ENCODE measurements at regions not wholly inside any gene's neighbourhood (a gene's known extent, or its start where the extent isn't known, plus 50 kb on each side); places are given as distances from the start of the nearest gene placed in this dataset.

- no peak for DNase-seq (ENCODE audit: low spot score)
- H4K20me1 ChIP-seq (ENCODE audit: low read depth): no peaks in the 10 kb centered on the region
- no peak overlapping the region for H2AFZ ChIP-seq (replicated peaks)
- Mint-ChIP-seq H3K9me3 (no peaks in the 10 kb centered on the region), H3K4me1 (no peaks in the 10 kb centered on the region), H3K4me3 (no peak overlapping the region), H3K27ac (no peak overlapping the region), H3K36me3 (no peaks in the 10 kb centered on the region), H3K27me3 (ENCODE audit: insufficient read depth, low read depth) (no peaks in the 10 kb centered on the region)
- no peak overlapping the region for H3K4me2 ChIP-seq
- H3K27me3 ChIP-seq: no peaks in the 10 kb centered on the region
- H3K9me3 ChIP-seq (ENCODE audit: low read depth): no peaks in the 10 kb centered on the region
- no peak overlapping the region for H3K27ac ChIP-seq
- no peaks in the 10 kb centered on the region for H3F3A ChIP-seq (ENCODE audit: low read depth)
- no peaks in the 10 kb centered on the region for H3K36me3 ChIP-seq
- no peak for TF ChIP-seq EZH2phosphoT487 (IDR thresholded peaks at IDR 0.05)
- no peak for TF ChIP-seq EZH2 (IDR thresholded peaks at IDR 0.05)
- no peak for TF ChIP-seq CTCF (IDR thresholded peaks at IDR 0.05)
- H3K79me2 ChIP-seq (ENCODE audit: low read depth): no peaks in the 10 kb centered on the region
- H3K4me1 ChIP-seq: no peaks in the 10 kb centered on the region
- no peak overlapping the region for H3K4me3 ChIP-seq
- H3K9ac ChIP-seq: no peak overlapping the region
Observed at GRCh38 chr7:46233585-46234329, 312.7 kb upstream of the IGFBP3 start.

GRCh38 chr7:46230990-46231305 is 309.9 kb upstream of the IGFBP3 start:
- no peak overlapping the region for H3K27ac ChIP-seq
- no peaks in the 10 kb centered on the region for H3K79me2 ChIP-seq (ENCODE audit: low read depth)
- no peak overlapping the region for H2AFZ ChIP-seq (replicated peaks)
- no peaks in the 10 kb centered on the region for H3F3A ChIP-seq (ENCODE audit: low read depth)
- no peak overlapping the region for H3K4me3 ChIP-seq
- no peaks in the 10 kb centered on the region for H3K4me1 ChIP-seq
- Mint-ChIP-seq H3K36me3 (no peaks in the 10 kb centered on the region), H3K9me3 (no peaks in the 10 kb centered on the region), H3K4me1 (no peaks in the 10 kb centered on the region), H3K4me3 (no peak overlapping the region), H3K27me3 (ENCODE audit: insufficient read depth, low read depth) (no peaks in the 10 kb centered on the region), H3K27ac (no peak overlapping the region)
- H3K4me2 ChIP-seq: no peak overlapping the region
- H3K27me3 ChIP-seq: no peaks in the 10 kb centered on the region
- TF ChIP-seq EZH2 (IDR thresholded peaks at IDR 0.05) (no peak), EZH2phosphoT487 (IDR thresholded peaks at IDR 0.05) (no peak), CTCF (IDR thresholded peaks at IDR 0.05) (no peak)
- H4K20me1 ChIP-seq (ENCODE audit: low read depth): no peaks in the 10 kb centered on the region
- H3K9me3 ChIP-seq (ENCODE audit: low read depth): no peaks in the 10 kb centered on the region
- H3K9ac ChIP-seq: no peak overlapping the region
- H3K36me3 ChIP-seq: no peaks in the 10 kb centered on the region
- DNase-seq (ENCODE audit: low spot score): no peak

GRCh38 chr7:46230298-46230989 is 309.4 kb upstream of the IGFBP3 start:
- Mint-ChIP-seq H3K27me3 (ENCODE audit: insufficient read depth, low read depth) (no peaks in the 10 kb centered on the region), H3K27ac (no peak overlapping the region), H3K4me3 (no peak overlapping the region), H3K9me3 (no peaks in the 10 kb centered on the region), H3K36me3 (no peaks in the 10 kb centered on the region), H3K4me1 (no peaks in the 10 kb centered on the region)
- Histone ChIP-seq H3K4me1 (no peaks in the 10 kb centered on the region), H3K4me3 (no peak overlapping the region), H3K27me3 (no peaks in the 10 kb centered on the region), H3K9ac (no peak overlapping the region), H3F3A (ENCODE audit: low read depth) (no peaks in the 10 kb centered on the region), H3K79me2 (ENCODE audit: low read depth) (no peaks in the 10 kb centered on the region), H3K27ac (no peak overlapping the region), H3K4me2 (no peak overlapping the region), H3K9me3 (ENCODE audit: low read depth) (no peaks in the 10 kb centered on the region), H2AFZ (replicated peaks) (no peak overlapping the region), H3K36me3 (no peaks in the 10 kb centered on the region), H4K20me1 (ENCODE audit: low read depth) (no peaks in the 10 kb centered on the region)
- DNase-seq (ENCODE audit: low spot score): no peak
- TF ChIP-seq EZH2 (IDR thresholded peaks at IDR 0.05): no peak

- Mint-ChIP-seq H3K27ac (no peak overlapping the region), H3K27me3 (ENCODE audit: insufficient read depth, low read depth) (no peaks in the 10 kb centered on the region), H3K36me3 (no peaks in the 10 kb centered on the region), H3K9me3 (no peaks in the 10 kb centered on the region), H3K4me3 (no peak overlapping the region), H3K4me1 (no peaks in the 10 kb centered on the region)
- Histone ChIP-seq H3K36me3 (no peaks in the 10 kb centered on the region), H3K4me2 (no peak overlapping the region), H2AFZ (replicated peaks) (no peak overlapping the region), H3K9ac (no peak overlapping the region), H3K4me3 (no peak overlapping the region), H3K79me2 (ENCODE audit: low read depth) (no peaks in the 10 kb centered on the region), H3K27ac (no peak overlapping the region), H4K20me1 (ENCODE audit: low read depth) (no peaks in the 10 kb centered on the region), H3K9me3 (ENCODE audit: low read depth) (no peaks in the 10 kb centered on the region), H3F3A (ENCODE audit: low read depth) (no peaks in the 10 kb centered on the region), H3K27me3 (no peaks in the 10 kb centered on the region), H3K4me1 (no peaks in the 10 kb centered on the region)
- no peak for DNase-seq (ENCODE audit: low spot score)
- TF ChIP-seq EZH2 (IDR thresholded peaks at IDR 0.05): no peak
- no peak for TF ChIP-seq EZH2phosphoT487 (IDR thresholded peaks at IDR 0.05)
- TF ChIP-seq CTCF (IDR thresholded peaks at IDR 0.05): no peak
Observed at GRCh38 chr7:46229409-46229808, 308.3 kb upstream of the IGFBP3 start.
